Transverse colon (tissue), 4 donors: ENCODE measurements at regions not wholly inside any gene's neighbourhood (a gene's known extent, or its start where the extent isn't known, plus 50 kb on each side); places are given as distances from the start of the nearest gene placed in this dataset.
"Not testable (repeated sequence)": the region's sequence is repeated elsewhere in the genome, so short reads cannot be mapped to it uniquely, and the experiment has no call there.

Source experiments
- DNase-seq: peaks from one replicate; pipeline ENCODE4 v3.0.0-alpha.2; 2019
- H3K27ac ChIP-seq, 4 donors: fragments of 200-600 bp; sonication (generic); 2 replicates each; pipeline ENCODE4 v1.5.1; 2016 to 2018; ENCODE audit warnings: inconsistent platforms in 4 of 4
- H3K27me3 ChIP-seq: fragments of 200-600 bp; sonication (generic); 2 replicates; pipeline ENCODE4 v1.5.1; 2017; ENCODE audit warnings: inconsistent platforms
- H3K36me3 ChIP-seq, 4 donors: fragments of 200-600 bp; sonication (generic); 2 replicates each; pipeline ENCODE4 v1.5.1; 2017 to 2019; ENCODE audit warnings: inconsistent platforms in 4 of 4
- H3K4me1 ChIP-seq, 4 donors: fragments of 200-600 bp; sonication (generic); 2 replicates each; pipeline ENCODE4 v1.5.1; 2017 to 2020; ENCODE audit warnings: inconsistent platforms in 4 of 4
- H3K4me3 ChIP-seq, 4 donors: fragments of 200-600 bp; sonication (generic); 1 replicate in 1 of 4; 2 replicates in 3 of 4; pipeline versions ENCODE4 v1.5.1 to v1.6.1; 2017 to 2019; ENCODE audit warnings: inconsistent platforms in 4 of 4
- H3K9me3 ChIP-seq, 2 donors: fragments of 200-600 bp; sonication (generic); 2 replicates each; pipeline ENCODE4 v1.5.1; 2017 to 2019; ENCODE audit warnings: inconsistent platforms in 2 of 2
- CTCF ChIP-seq, 5 experiments: fragments of 200-600 bp in 3 of 5; fragments of 450-650 bp in 2 of 5; sonication (generic) in 3 of 5; IDR thresholded peaks; 1 replicate in 2 of 5; 2 replicates in 3 of 5; pipeline ENCODE4 v1.5.1; 2016 to 2017; ENCODE audit warnings: antibody characterized with exemption in 5 of 5, inconsistent platforms in 3 of 5, mild to moderate bottlenecking in 2 of 5, moderate library complexity in 1 of 5
- EP300 ChIP-seq: sonication (generic); formaldehyde crosslinking; IDR thresholded peaks from one replicate; pipeline ENCODE4 v1.6.1; 2017; ENCODE audit warnings: antibody characterized with exemption, low read depth
- POLR2A ChIP-seq: fragments of 450-650 bp; IDR thresholded peaks from one replicate; pipeline ENCODE4 v1.6.1; 2016; ENCODE audit warnings: antibody characterized with exemption, mild to moderate bottlenecking, moderate library complexity
- POLR2AphosphoS5 ChIP-seq, 3 donors: sonication (generic); formaldehyde crosslinking; IDR thresholded peaks; one replicate each; pipeline ENCODE4 v1.6.1; 2016; ENCODE audit warnings: antibody characterized with exemption in 3 of 3
- WGBS, 2 donors: methylation state at CpG; one replicate each; pipeline ENCODE4 v1.1.5; 2018; ENCODE audit warnings: low coverage in 1 of 2; 5-methylcytosine and 5-hydroxymethylcytosine counted together
- in situ Hi-C, 4 donors: fragments of 200-750 bp; cut with MboI; loops; one replicate each; pipeline versions ENCODE4 v1.15.0 to v1.15.1; 2017; ENCODE audit warnings: low sequenced_read_pairs in 3 of 4, low pct_ligation_motif_present in 1 of 4, low pct_unique_long_range_greater_than_20kb in 1 of 4
- intact Hi-C: fragments of 100-400 bp; cut with DNase I; formaldehyde crosslinking; loops from one replicate; pipeline ENCODE4 v1.15.1; 2023; ENCODE audit warnings: low total_unique reads

DNA sequence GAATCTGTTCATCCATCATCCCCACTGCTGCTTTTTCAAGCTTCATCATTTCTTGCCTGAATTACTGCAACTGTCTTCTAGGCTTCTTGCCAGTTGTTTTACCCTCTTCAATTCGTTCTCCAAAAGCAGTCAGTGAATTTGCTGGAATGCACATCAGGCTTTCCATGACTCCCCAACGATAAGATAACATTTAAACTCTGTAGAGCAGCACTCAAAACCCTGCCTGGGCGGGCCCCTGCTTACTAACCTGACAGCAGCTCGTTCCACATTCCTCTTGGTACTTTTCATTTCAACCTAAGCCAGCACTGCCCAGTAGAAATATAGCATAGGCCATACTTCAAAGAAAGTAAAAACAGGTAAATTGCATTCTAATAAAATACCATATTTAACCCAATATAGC, 342.9 kb downstream of the SUCLG1 start:
- Histone ChIP-seq H3K27me3 (no peaks in the 10 kb centered on the region), H3K4me1 (no peaks in the 10 kb centered on the region), H3K4me3 (no peak overlapping the region), H3K9me3 (no peaks in the 10 kb centered on the region), H3K36me3 (no peaks in the 10 kb centered on the region), H3K27ac (no peak overlapping the region)
- no peak for DNase-seq
- TF ChIP-seq EP300 (no peak), POLR2AphosphoS5 (IDR thresholded peaks at IDR 0.05) (no peak), CTCF (IDR thresholded peaks at IDR 0.05) (no peak), POLR2A (no peak)
- in situ Hi-C loops: no loop called here
- intact Hi-C loops: no loop called here
- WGBS, 2 donors: 33 to 68% methylated on average over 1 to 4 of the region's 4 CpGs

- Histone ChIP-seq H3K4me1 (no peaks in the 10 kb centered on the region), H3K36me3 (no peaks in the 10 kb centered on the region), H3K9me3 (no peaks in the 10 kb centered on the region), H3K27ac (no peak overlapping the region), H3K4me3 (no peak overlapping the region), H3K27me3 (no peaks in the 10 kb centered on the region)
- intact Hi-C loops: no loop called here
- in situ Hi-C loops: no loop called here
- TF ChIP-seq POLR2A (no peak), POLR2AphosphoS5 (IDR thresholded peaks at IDR 0.05) (no peak), CTCF (IDR thresholded peaks at IDR 0.05) (no peak), EP300 (no peak)
- no peak for DNase-seq
- WGBS, 2 donors: 67 to 100% methylated on average over 1 to 2 of the region's 2 CpGs
Observed at GRCh38 chr2:84115173-84115857, 343.8 kb downstream of the SUCLG1 start.

DNA sequence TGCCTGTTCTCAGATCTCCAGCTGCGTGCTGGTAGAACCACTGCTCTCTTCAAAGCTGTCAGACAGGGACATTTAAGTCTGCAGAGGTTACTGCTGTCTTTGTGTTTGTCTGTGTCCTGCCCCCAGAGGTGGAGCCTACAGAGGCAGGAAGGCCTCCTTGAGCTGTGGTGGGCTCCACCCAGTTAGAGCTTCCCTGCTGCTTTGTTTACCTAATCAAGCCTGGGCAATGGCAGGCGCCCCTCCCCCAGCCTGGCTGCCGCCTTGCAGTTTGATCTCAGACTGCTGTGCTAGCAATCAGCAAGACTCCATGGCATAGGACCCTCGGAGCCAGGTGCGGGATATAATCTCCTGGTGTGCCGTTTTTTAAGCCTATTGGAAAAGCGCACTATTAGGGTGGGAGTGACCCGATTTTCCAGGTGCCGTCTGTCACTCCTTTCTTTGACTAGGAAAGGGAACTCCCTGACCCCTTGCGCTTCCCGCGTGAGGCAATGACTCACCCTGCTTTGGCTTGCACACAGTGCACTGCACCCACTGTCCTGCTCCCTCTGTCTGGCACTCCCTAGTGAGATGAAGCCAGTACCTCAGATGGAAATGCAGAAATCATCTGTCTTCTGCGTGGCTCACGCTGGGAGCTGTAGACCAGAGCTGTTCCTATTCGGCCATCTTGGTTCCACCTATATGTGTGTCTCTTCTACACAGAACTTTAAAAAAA, 355.1 kb downstream of the SUCLG1 start:
- in situ Hi-C loops, H3K4me3 ChIP-seq, DNase-seq, intact Hi-C loops, H3K9me3 ChIP-seq, H3K36me3 ChIP-seq, H3K27ac ChIP-seq, H3K4me1 ChIP-seq, H3K27me3 ChIP-seq: not testable (repeated sequence)
- WGBS, 2 donors: 73 to 87% methylated on average over 3 to 15 of the region's 15 CpGs

- TF ChIP-seq CTCF (IDR thresholded peaks at IDR 0.05) (no peak), POLR2A (no peak)
- Histone ChIP-seq H3K9me3 (peaks cover 0 to 7% of the 10 kb centered on the region in 2 donors), H3K36me3 (no peaks in the 10 kb centered on the region), H3K27ac (no peak overlapping the region), H3K4me1 (no peaks in the 10 kb centered on the region), H3K4me3 (no peak overlapping the region), H3K27me3 (no peaks in the 10 kb centered on the region)
- 42 to 51% methylated on average over 2 of the region's 2 CpGs for WGBS, 2 donors
- intact Hi-C loops: no loop called here
- no peak for DNase-seq
- in situ Hi-C loops: no loop called here
Observed at GRCh38 chr2:84102274-84102673, 356.8 kb downstream of the SUCLG1 start.

GRCh38 chr2:84088656-84089055, 370.4 kb downstream of the SUCLG1 start:
- H3K4me1 ChIP-seq: no peaks in the 10 kb centered on the region
- DNase-seq: no peak
- in situ Hi-C loops: no loop called here

More at GRCh38 chr2:84088656-84089055, 370.4 kb downstream of the SUCLG1 start:
- Histone ChIP-seq H3K27ac (no peak overlapping the region), H3K36me3 (no peaks in the 10 kb centered on the region), H3K27me3 (no peaks in the 10 kb centered on the region), H3K9me3 (no peaks in the 10 kb centered on the region), H3K4me3 (no peak overlapping the region)
- intact Hi-C loops: no loop called here
- TF ChIP-seq POLR2A (no peak), CTCF (IDR thresholded peaks at IDR 0.05) (no peak), EP300 (no peak), POLR2AphosphoS5 (IDR thresholded peaks at IDR 0.05) (no peak)
